Tibial nerve (tissue), 4 donors: ENCODE measurements at regions not wholly inside any gene's neighbourhood (a gene's known extent, or its start where the extent isn't known, plus 50 kb on each side); places are given as distances from the start of the nearest gene placed in this dataset.

Source experiments
- DNase-seq, 2 donors: peaks; one replicate each; pipeline ENCODE4 v3.0.0-alpha.2; 2019; ENCODE audit warnings: low spot score in 2 of 2
- H3K27ac ChIP-seq, 4 donors: fragments of 200-600 bp; sonication (generic) in 3 of 4; one replicate each; pipeline ENCODE4 v1.5.1; 2017 to 2019; ENCODE audit warnings: mild to moderate bottlenecking in 1 of 4
- H3K27me3 ChIP-seq, 2 donors: fragments of 200-600 bp; sonication (generic) in 1 of 2; one replicate each; pipeline versions ENCODE4 v1.5.1 to v1.6.0; 2017 to 2019
- H3K36me3 ChIP-seq, 3 donors: fragments of 200-600 bp; sonication (generic); one replicate each; pipeline ENCODE4 v1.5.1; 2018 to 2019
- H3K4me1 ChIP-seq, 4 donors: fragments of 200-600 bp; sonication (generic) in 3 of 4; one replicate each; pipeline ENCODE4 v1.5.1; 2017 to 2019
- H3K4me3 ChIP-seq, 4 donors: fragments of 200-600 bp; sonication (generic) in 3 of 4; one replicate each; pipeline ENCODE4 v1.5.1; 2017 to 2019; ENCODE audit warnings: mild to moderate bottlenecking in 1 of 4, moderate library complexity in 1 of 4
- H3K9me3 ChIP-seq, 4 donors: fragments of 200-600 bp; sonication (generic) in 3 of 4; one replicate each; pipeline ENCODE4 v1.5.1; 2017 to 2019
- CTCF ChIP-seq, 5 experiments: fragments of 200-600 bp in 3 of 5; fragments of 450-650 bp in 2 of 5; sonication (generic) in 3 of 5; IDR thresholded peaks; one replicate each; pipeline ENCODE4 v1.5.1; 2016 to 2019; ENCODE audit warnings: antibody characterized with exemption in 5 of 5, mild to moderate bottlenecking in 3 of 5, moderate library complexity in 2 of 5
- EP300 ChIP-seq, 2 donors: sonication (generic); formaldehyde crosslinking; IDR thresholded peaks; one replicate each; pipeline ENCODE4 v1.6.1; 2017; ENCODE audit warnings: antibody characterized with exemption in 2 of 2, mild to moderate bottlenecking in 1 of 2
- POLR2A ChIP-seq, 2 donors: fragments of 450-650 bp; IDR thresholded peaks; one replicate each; pipeline ENCODE4 v1.6.1; 2017; ENCODE audit warnings: antibody characterized with exemption in 2 of 2, mild to moderate bottlenecking in 2 of 2, moderate library complexity in 2 of 2
- WGBS, 2 donors: methylation state at CpG; one replicate each; pipeline ENCODE4 v1.1.5; 2018; 5-methylcytosine and 5-hydroxymethylcytosine counted together

GRCh38 chr3:135719449-135719848 lies 246.1 kb upstream of the PPP2R3A start:
- DNase-seq: no peak
- no peak overlapping the region for H3K27ac ChIP-seq
- no peaks in the 10 kb centered on the region for H3K4me1 ChIP-seq
- H3K9me3 ChIP-seq: peaks cover 0 to 25% (median 3%) of the 10 kb centered on the region in 4 donors
- H3K4me3 ChIP-seq: no peak overlapping the region
- no peaks in the 10 kb centered on the region for H3K36me3 ChIP-seq
- WGBS, 2 donors: 79 to 88% methylated on average over 1 of the region's 1 CpG
- H3K27me3 ChIP-seq: no peaks in the 10 kb centered on the region
- TF ChIP-seq POLR2A (IDR thresholded peaks at IDR 0.05) (no peak), CTCF (IDR thresholded peaks at IDR 0.05) (no peak), EP300 (IDR thresholded peaks at IDR 0.05) (no peak)

GRCh38 chr3:135728007-135728721 lies 237.4 kb upstream of the PPP2R3A start:
- H3K9me3 ChIP-seq: peaks cover 0 to 59% (median 6%) of the 10 kb centered on the region in 4 donors
- H3K4me3 ChIP-seq: no peak overlapping the region
- 79 to 83% methylated on average over 3 of the region's 3 CpGs for WGBS, 2 donors
- TF ChIP-seq CTCF (IDR thresholded peaks at IDR 0.05): no peak
- TF ChIP-seq EP300 (IDR thresholded peaks at IDR 0.05): no peak
- no peak for TF ChIP-seq POLR2A (IDR thresholded peaks at IDR 0.05)
- no peak for DNase-seq
- no peaks in the 10 kb centered on the region for H3K4me1 ChIP-seq
- H3K36me3 ChIP-seq: no peaks in the 10 kb centered on the region
- H3K27me3 ChIP-seq: no peaks in the 10 kb centered on the region
- no peak overlapping the region for H3K27ac ChIP-seq

DNA sequence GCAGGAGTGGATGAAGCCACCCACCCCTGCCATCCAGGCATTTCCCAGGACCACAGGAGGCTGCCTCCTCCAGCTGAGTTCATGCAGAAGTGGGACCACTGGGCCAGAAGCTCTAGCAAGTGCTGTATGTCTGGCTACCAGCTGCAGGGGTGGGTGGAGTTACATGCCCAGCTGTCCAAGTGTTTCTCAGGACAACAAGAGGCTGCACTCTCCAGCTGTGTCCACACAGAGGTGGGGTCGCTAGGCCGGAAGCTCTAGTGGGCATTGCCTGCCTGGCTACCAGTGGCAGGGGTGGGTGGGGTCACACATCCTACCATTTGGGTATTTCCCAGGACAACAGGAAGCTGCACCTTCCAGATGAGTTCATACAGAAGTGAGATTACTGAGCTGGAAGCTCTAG lies 234.0 kb upstream of the PPP2R3A start:
- Histone ChIP-seq H3K4me3 (no peak overlapping the region), H3K4me1 (no peaks in the 10 kb centered on the region), H3K36me3 (no peaks in the 10 kb centered on the region), H3K9me3 (peaks cover 0 to 46% (median 4%) of the 10 kb centered on the region in 4 donors), H3K27me3 (no peaks in the 10 kb centered on the region), H3K27ac (no peak overlapping the region)
- TF ChIP-seq EP300 (IDR thresholded peaks at IDR 0.05): no peak
- no peak for TF ChIP-seq POLR2A (IDR thresholded peaks at IDR 0.05)
- no peak for TF ChIP-seq CTCF (IDR thresholded peaks at IDR 0.05)
- no peak for DNase-seq
- WGBS, 2 donors: 90 to 93% methylated on average over 2 of the region's 2 CpGs

DNA sequence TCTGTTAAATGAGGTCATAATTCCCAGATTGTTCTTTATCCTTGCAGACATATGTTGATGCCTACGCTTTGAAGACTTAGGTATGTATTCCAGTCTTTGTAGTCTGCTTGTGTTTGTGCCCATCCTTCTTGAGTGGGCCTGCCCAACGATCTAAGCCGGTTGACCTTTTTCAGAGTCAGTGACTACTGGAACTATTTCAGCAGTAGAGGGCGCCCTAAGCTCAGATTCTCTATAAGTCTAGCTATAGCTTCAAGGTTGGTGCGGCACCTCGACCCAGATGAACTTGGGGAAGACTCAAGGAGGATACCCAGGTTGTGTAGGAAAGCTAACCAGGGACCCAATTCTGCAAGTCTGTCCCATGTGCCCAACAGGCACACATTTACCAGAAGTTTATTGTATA lies 228.8 kb upstream of the PPP2R3A start:
- Histone ChIP-seq H3K27ac (no peak overlapping the region), H3K4me3 (no peak overlapping the region), H3K36me3 (no peaks in the 10 kb centered on the region), H3K27me3 (no peaks in the 10 kb centered on the region), H3K4me1 (no peaks in the 10 kb centered on the region), H3K9me3 (peaks cover 0 to 41% (median 4%) of the 10 kb centered on the region in 4 donors)
- no peak for DNase-seq
- TF ChIP-seq POLR2A (IDR thresholded peaks at IDR 0.05): no peak
- no peak for TF ChIP-seq CTCF (IDR thresholded peaks at IDR 0.05)
- no peak for TF ChIP-seq EP300 (IDR thresholded peaks at IDR 0.05)
- 63 to 68% methylated on average over 6 of the region's 6 CpGs for WGBS, 2 donors

DNA sequence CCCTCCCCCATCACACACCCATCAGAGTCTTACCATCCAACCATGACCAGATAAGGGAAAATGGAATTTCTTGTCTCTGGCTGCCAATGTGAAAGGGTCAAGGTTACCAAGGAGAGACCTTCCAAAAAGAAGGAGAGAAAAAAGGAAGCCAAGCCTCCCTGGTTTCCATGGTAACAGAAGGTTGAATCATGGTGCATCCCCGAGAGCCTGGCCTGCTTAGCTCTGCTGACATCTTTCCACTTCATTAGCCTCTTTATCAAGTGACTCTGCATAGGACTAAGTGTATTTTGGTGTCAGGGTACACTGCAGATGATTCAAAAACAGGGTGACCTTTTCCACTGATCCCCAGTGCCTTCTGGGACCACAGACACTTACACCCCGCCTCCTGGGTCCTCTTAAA lies 225.7 kb upstream of the PPP2R3A start:
- DNase-seq: no peak
- H3K36me3 ChIP-seq: no peaks in the 10 kb centered on the region
- 48 to 63% methylated on average over 2 of the region's 2 CpGs for WGBS, 2 donors

More for the DNA sequence above, 225.7 kb upstream of the PPP2R3A start:
- no peaks in the 10 kb centered on the region for H3K4me1 ChIP-seq
- no peak overlapping the region for H3K27ac ChIP-seq
- TF ChIP-seq POLR2A (IDR thresholded peaks at IDR 0.05) (no peak), CTCF (IDR thresholded peaks at IDR 0.05) (no peak), EP300 (IDR thresholded peaks at IDR 0.05) (no peak)
- no peak overlapping the region for H3K4me3 ChIP-seq
- no peaks in the 10 kb centered on the region for H3K27me3 ChIP-seq
- peaks cover 0 to 34% (median 0%) of the 10 kb centered on the region in 4 donors for H3K9me3 ChIP-seq
